ENCODE measurements at regions not wholly inside any gene's neighbourhood (a gene's known extent, or its start where the extent isn't known, plus 50 kb on each side); places are given as distances from the start of the nearest gene placed in this dataset.

DNA sequence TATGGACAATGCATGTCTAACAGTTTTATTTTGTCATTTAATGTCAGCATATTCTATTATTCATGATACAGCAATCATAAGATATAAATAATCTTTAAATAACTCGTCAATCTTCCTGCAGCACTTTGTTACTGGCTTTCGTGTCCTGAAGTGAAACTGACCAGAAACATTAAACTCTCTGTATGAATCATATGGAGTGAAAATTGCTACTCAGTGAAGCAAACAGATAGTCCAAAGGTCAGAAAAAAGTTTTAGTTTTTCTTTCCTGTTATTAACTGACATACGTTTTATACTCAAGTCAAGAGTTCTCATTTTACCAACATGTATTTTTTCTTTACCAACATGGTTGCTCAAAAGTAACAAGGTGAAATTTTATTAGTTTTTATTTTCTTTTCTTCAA lies 106.8 kb upstream of the GALNT5 start:
- ATAC-seq, result no peak

DNA sequence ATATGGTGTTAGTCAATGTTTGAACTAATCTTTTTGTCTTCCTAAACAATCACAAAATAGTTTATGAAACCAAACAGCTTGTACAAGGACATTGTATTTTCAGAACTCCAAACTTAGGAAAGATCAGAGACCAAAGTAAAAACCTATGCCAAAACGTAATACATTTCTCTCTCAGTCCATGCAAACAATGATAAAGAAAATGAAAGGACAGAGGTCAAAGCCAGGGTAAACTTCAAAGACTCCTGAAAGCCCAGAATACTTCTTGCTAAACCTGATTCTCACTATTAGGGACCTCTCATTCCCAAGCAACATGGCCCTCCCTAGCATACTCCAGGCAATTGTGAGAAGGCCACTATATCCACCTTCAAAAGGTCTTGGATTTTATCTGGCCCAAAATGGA lies 105.1 kb upstream of the GALNT5 start:
- ATAC-seq, result no peak

More for the DNA sequence above, 106.8 kb upstream of the GALNT5 start:
- DNase-seq, result no peak

DNA sequence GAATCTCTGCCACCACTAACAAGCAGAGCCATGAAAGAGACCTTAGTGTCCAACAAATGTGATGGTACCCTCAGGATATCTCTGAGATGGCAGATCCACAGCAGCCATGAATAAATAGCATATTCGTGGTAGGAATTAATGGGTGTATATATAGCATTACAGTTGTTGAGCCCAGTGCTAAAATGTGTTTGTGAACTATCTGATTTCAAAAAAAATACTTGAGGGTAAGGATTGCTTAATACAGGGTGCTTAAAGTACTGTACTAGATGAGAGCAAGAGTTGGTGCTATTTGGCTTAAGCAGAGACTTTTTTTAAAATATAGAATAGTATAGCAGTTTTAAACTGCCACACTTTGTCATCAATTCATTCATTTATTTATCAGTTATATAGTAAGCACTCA lies 101.5 kb upstream of the GALNT5 start:
- no peak for DNase-seq
- no peak for ATAC-seq

More for the DNA sequence above, 105.1 kb upstream of the GALNT5 start:
- no peak for DNase-seq

DNA sequence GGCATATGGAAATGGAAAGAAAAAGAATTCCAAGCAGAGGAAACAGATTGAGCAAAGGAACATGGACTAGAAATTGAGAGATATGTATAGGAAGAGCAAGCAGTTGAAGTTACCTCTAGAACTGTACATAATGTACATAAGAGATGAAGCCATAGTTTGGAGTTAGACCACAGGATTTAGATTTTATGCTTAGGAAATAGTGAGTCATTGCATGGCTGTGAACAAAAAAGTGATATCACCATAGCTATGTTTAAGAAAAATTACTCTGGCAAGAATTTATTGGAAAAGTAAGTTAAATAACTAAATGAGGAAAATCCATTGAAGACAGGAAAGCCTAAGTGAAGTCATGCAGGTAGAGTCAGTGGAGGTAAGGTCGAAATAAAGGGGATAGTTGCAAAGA lies 99.4 kb upstream of the GALNT5 start:
- no peak for ATAC-seq
- DNase-seq, result no peak

DNA sequence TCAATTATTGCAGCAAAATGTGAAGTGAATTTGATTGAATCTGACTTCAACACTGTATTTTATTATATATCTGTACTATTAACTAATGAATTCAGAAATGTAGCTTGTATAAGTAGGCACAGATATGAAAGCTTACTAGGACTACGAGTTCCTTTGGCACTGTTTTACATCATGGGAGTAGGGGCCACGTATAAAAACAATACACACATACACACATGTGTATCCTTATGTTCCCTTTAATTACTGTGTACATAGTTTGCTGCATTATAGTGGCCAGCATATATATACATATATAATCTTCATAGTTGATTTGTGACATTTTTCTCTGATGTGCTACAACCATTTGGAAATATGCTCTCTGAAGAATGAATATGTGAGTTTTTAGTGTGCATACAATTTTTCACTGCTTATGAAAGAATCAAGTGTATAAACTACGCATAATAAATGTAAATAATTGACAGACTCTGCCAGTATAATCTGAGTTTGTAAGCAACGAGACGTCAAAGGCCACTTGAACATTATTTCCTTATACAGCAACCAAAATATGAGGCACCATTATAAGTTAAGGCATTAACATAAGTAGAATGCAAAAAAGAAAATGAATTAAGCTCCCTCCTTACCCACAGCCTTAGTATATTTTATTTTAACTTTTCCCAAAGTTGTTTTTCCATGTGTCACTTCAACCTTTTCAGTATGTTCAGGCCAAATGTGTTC lies 98.1 kb upstream of the GALNT5 start:
- DNase-seq (no peak), ATAC-seq (no peak)

DNA sequence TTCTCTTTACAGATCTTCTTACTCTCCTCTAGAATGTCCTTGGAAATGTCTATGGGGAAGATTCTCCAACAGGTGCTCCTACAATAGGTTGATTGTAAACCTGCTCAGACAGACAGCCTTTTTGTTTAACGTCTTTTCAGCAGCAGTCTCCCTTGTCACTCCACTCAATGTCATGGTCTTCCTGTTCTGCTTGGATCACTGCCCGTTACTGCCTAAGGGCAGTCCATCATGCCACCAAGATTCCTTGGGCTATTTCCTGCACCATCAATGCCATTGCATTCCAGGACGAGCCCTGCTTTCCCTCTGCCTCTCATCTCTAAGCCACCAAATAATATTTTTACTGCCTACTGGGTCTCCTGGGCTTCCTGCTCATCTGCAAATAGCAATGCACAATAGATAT lies 97.4 kb upstream of the GALNT5 start:
- DNase-seq (no peak), ATAC-seq (no peak)

DNA sequence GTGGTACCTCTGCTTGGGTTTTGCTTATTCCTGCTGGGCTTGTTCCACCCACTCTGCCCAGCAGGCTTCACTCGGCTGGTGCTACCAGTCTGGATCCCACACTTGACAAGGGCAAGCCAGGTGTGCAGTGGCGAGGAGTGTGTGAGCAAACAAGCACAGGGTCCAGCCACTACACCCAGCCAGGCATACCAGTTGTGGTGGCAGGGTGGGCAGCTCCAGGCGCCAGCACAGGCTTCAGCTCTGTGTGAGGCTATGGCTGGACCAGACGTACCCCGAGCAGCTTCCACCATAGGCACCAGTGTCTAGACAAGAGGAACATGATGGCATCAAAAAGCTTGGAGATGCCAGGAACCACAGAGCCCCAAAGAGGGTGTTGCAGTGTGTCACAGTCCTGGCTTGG lies 93.1 kb upstream of the GALNT5 start:
- ATAC-seq (no peak), DNase-seq (no peak)

DNA sequence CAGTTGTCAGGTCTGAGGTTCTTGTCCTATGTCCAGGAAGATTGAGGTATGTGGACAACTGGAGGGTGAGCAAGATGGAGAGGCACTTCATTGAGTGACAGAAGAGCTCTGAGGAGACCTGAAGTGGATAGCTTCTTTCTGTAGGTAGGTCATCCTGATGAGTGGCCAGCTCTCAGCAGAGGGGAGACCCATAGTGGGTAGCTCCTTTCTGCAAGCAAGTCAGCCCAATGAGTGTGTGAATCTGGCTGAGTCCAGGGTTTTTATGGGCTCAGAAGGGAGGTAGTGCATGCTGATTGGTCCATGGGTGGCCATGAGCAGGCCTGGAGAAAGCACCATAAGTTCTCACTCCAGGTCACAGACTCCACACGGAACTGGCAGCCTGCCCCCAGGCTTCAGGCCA lies 92.6 kb upstream of the GALNT5 start:
- no peak for ATAC-seq

DNA sequence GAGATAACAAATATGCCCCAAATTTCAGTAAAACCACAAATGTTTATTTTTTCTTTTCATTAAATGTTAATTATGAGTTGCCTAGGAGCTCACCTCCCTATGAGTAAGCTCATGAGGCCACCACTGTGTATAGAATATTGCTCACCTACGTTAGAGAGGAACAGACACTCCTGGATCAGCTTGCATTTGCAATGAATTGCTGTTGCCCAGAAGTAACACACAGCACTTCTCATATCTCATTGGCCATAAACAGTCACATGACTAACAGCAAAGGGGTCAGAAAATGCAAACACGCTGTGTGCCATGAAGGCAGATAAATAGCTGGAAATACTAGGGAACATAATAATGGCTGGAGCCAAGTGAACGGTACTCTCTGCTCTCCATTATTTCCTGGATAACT lies 89.0 kb upstream of the GALNT5 start:
- ATAC-seq, result no peak
- DNase-seq, result no peak

More for the DNA sequence above, 92.6 kb upstream of the GALNT5 start:
- no peak for DNase-seq

DNA sequence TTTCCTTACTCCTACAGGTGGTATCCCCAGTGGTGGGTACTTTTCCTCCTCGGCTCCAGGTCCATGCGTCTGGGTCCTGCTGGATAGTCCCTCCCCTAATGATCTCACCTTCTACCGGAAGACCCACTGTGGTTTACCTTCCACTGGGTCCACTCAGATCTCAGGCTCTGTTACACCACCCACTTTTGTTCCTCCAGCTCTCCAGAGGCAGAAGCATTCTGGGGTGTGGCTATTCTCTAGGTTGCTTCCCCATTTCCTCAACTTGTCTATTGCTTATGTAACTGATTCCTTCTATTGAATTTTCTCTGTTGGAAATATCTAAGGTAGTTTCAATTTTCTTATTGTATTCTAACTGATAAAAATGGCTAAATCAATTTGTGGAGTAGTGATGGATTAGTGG lies 87.6 kb upstream of the GALNT5 start:
- DNase-seq (no peak), ATAC-seq (no peak)

DNA sequence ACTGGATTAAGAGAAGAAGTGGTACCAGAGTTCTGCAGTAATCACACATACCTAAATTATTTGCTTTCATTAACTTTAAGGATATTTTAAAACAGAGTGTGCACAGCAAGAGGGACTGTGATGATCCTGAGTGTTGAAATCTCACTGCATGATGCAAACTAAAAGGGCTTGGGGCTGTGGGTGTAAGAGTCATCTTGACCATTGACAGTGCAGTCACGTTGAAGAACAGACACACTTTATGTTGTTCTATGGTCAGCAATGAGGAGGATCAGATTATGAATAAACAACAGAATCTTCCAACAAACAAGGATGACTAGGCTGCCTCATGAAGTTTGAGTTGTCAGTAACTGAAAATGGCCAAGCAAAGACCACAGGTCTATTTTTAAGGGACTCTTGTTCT lies 87.2 kb upstream of the GALNT5 start:
- DNase-seq (no peak), ATAC-seq (no peak)

DNA sequence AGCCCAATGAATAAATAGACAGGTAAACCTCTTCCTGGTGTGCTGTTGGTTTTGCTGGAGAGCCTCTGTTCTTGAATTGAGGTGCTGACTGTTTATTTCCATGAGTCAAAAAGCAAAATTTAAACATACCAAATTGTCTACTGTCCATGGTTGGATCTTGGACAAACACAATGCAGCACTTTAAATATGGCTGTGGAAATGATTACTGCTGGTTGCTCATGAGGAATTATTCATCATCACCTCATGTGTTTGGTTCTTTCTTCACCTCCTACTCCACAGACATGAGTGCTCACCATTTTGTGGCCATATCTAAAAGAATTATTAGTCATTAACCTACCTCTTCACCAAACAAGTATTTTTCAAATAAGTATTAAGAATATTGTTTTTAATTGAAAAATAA lies 85.3 kb upstream of the GALNT5 start:
- ATAC-seq, result no peak
- DNase-seq, result no peak

DNA sequence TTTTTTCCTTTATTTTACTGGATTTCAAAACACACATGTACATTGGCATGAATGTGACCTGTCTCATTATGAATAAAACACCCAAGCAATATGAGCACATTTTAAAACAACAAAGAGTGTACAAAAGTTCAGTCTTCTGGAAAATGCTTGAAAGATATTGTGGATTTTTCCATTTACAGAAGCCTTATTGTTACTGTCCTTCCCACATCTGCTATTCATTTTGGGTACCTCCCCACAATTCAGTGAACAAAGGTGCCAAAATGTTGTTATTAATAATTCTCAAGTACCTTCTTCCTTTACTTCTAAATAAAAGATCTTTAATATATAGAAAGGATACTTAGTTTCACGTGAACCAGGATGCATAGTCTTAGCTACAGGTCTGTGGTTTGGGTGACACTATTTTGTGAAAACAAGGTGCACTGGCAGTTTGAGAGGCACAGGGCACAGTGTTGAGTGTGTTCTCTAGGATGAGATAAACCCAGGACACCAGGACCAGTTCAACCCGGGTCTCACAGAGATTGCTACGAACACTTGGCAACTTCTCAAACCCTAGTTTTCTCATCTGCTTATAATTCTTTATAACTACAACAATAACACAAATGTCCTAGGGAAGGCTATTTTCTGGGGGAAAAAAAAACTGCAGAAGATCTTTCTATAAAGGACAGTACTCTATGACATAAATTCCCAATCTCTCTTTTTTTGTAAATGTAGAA lies 84.5 kb upstream of the GALNT5 start:
- ATAC-seq (no peak), DNase-seq (no peak)

DNA sequence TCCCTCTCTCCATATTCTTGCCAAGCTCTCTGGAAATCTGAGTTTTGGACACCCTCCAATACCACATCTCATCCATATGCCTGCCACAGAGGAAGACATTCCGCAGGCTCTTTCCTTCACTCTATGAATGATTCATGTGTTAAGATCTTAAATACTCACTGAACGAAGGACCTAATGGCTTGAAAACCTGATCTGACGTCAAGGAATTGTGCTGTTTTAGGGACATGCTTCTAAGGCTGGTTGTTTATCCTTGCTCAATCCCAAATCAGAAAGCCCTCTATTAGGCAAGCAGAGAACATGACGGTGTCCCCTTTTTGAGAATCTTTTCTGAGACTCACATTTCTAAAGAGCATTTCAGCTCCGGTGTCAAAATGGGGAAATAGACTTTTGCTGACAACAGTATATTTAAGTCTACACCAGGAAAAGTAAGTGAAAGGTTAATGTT lies 83.7 kb upstream of the GALNT5 start:
- ATAC-seq, result no peak
- no peak for DNase-seq

DNA sequence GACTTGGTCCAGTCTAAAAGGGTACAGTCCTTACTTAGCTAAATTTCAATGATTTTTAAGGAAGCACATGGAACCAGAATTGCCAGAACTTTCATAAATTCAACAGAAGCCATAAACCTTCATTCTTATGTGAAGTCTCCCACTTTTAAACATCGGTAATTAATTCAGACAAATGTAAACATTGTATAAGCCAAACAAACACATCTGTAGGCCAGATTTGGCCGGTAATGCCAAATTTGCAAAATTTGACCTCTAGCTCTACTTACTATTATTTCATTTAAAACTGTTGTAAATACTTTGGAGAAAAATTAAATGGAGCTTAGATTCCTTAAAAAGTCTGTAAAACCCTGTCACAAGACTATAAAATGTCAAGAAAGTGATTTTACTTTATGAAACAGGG lies 83.2 kb upstream of the GALNT5 start:
- ATAC-seq (no peak), DNase-seq (no peak)

DNA sequence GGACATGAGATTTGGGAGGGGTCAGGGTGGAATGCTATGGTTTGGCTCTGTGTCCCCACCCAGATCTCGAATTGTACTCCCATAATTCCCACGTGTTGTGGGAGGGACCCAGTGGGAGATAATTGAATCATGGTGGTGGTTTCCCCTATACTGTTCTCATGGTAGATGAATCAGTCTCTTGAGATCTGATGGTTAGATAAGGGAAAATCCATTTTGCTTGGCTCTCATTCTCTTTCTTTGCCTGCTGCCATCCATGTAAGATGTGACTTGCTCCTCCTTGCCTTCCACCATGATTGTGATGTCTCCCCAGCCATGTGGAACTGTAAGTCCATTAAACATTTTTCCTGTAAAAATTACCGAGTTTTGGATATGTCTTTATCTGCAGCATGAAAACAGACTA lies 80.9 kb upstream of the GALNT5 start:
- DNase-seq (no peak), ATAC-seq (no peak)

DNA sequence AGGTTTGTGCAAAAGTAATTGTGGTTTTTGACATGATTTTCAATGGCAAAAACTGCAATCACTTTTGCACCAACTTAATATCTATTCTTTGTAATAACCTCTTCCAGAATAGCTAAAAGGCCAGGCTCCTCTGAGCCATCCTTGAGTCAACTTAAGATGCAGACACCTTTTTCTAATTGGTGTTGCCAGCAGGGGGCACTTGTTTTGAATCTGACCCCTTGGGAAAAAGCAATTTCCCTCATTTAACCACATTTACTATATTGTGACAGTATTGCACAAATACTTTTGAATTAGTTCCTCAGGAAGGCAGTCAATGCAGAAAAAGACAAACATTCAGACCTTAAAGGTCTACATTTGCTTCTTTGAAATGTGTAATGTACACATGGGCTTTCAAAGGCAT lies 78.6 kb upstream of the GALNT5 start:
- DNase-seq (no peak), ATAC-seq (no peak)

DNA sequence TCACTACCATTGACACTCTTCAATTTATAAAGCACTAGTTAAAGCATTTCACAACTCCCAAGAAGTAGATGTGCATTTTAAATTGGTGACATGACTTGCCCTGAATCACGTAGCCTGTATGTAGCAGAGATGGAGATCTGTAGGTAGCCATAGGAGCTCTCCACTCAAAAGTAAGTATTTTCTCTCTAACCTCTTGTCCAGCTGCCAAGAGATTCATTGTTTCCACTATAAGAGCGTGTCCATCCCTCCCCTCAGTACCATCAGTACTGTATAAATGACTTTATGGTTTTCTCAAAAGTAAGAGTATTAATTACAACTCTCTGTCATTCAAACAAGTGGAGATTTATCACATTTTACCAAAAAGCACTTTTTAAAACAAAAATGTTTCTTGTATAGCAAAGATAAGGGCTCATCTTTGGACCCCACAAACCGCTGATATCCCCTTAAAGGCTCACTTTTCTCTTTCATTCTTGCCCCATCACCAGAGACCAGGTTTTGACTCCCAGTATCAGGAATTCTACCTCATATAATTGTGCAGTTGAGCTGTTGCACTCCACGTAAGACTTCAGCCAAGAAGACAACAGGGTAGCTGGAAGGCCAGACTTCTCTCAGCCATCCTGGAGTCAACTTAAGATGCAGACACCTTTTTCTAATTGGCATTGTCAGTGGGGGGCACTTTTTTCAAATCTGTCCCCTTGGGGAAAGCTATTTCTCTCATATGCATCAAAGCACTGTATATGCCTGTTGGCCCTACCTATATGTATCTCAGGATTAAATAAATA lies 78.0 kb upstream of the GALNT5 start:
- DNase-seq (no peak), ATAC-seq (no peak)

DNA sequence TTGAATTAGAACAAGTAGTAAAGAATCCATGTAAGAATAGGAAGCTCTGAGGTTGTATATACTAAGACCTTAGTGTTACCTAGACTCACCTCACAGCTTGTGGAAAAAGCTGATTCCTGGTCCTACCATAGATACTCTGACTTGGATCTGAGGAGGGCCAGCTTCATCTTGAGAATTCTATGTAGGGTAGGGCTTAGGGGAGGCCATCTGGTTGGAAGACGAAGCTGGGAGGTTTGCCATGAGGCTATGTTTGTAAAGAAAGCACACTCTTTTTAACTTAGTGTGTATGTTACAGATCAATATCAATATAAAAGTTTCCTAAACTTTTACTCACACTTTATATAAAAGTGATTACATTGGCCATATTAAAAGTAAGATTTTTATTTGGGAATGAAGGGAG lies 77.1 kb upstream of the GALNT5 start:
- DNase-seq (no peak), ATAC-seq (no peak)

DNA sequence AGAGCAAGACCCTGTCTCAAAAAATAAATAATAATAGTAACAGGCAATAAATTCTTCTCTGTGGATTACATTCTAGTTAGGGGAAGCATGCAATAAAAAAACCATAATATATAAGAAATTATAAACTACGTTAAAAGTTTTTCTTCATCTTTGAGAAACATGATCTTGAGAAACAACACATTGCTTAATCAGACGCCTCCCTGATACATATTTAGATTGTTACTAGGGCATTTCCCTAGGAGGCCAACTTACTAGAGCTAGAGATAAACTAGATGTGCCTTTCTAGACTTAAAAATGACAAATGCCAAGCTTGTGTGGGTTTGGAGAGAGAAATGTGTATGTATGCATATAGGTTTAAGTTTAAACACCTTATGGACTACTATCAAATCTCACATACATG lies 76.3 kb upstream of the GALNT5 start:
- DNase-seq, result no peak
- no peak for ATAC-seq

DNA sequence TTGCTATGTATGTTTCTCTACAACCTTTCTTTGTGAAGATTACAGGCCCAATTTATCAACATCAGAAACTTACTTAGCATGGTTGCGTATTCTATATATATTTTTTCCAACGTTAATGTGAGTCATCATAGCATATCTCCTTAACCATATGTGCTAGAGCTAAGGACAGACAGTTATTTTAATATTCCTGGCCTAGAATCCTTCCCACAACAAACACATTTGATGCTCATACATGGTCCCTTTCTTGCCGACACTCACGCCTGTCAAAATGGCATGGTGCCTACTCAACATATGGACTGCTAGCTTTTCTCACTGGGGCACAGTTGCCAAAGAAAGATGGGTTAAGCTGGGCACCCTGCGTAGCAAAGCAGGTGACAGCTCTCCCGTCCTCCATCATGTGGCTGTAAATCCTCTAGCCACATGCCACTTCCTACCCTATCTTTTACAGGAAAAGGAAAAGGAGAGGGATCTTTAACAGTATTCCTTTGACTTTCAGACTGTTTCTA lies 75.2 kb upstream of the GALNT5 start:
- ATAC-seq (no peak), DNase-seq (no peak)

DNA sequence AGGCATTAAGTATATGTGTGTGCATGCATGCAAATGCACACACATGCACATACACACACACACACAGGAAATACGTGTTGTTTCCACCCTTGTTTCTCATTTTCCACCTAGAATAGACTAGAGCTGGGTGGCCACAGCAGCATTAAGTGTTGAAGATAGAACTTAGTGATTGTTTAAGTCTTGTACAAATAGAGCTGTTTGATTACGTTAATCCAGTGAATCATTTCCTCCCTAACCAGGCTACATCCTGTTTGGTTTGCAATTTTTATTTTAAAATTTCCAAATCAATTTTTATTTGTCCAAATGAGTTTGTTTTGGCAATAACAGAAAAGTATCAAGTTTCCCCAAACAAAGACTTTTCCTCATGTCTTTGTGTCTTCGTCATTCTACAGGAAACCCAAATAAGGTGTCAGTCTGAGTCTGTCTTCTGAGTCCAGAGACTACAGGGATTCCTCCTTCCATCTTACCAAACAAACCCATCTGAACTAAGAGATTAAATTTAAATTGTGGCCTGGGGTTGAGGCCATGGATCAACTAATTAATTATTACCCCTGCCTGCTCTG lies 74.6 kb upstream of the GALNT5 start:
- ATAC-seq (no peak), DNase-seq (no peak)

Measured in stimulated activated naive CD8-positive, alpha-beta T cell treated with anti-CD3 and anti-CD28 coated beads, Interleukin-15, Interleukin-2, amounts not matched to agents 100 U/mL and 50 U/mL, for 24 hours (primary cell).